GM10847 (cell line): ENCODE measurements at regions not wholly inside any gene's neighbourhood (a gene's known extent, or its start where the extent isn't known, plus 50 kb on each side); places are given as distances from the start of the nearest gene placed in this dataset.

ENCODE experiments used
- POLR2A ChIP-seq: IDR thresholded peaks from 2 replicates; pipeline ENCODE4 v1.6.1; 2011; ENCODE audit not compliant: insufficient read length; ENCODE audit errors: extremely low read depth

DNA sequence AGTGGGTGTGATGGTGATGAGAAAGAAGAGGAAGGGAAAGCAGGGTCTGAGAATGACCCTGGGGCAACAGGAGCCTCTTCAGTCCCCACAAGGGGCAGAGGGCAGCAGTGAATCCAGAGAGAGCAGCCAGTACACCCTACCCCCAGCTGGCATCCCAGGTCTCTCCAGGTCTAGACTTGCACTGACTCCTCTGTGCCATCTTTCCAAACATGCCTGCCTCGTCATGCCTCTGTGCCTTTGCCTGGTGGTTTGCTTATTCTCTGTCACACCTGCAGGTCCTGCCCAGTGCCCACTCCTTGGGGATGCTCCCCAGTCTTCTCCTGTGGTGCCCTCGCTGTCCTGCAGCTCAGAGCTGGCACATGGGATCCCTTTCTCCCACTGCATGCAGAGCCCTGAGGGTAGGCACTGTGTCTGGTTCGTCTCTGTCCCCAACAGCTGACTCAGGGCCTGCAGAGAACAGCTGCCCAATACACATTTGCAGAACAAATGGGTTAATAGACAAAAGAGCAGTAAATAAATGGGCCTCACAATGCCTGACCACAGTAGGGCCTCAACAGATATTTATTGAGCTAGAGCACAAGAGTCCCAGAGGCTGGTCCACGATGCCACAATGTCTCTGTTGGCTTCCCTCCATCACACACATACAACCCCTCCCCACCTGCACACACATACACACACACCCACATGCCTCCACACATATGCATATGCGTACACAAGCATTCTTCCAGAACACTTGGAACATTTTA, 89.8 kb downstream of the HS1BP3 start:
- TF ChIP-seq POLR2A = no peak

DNA sequence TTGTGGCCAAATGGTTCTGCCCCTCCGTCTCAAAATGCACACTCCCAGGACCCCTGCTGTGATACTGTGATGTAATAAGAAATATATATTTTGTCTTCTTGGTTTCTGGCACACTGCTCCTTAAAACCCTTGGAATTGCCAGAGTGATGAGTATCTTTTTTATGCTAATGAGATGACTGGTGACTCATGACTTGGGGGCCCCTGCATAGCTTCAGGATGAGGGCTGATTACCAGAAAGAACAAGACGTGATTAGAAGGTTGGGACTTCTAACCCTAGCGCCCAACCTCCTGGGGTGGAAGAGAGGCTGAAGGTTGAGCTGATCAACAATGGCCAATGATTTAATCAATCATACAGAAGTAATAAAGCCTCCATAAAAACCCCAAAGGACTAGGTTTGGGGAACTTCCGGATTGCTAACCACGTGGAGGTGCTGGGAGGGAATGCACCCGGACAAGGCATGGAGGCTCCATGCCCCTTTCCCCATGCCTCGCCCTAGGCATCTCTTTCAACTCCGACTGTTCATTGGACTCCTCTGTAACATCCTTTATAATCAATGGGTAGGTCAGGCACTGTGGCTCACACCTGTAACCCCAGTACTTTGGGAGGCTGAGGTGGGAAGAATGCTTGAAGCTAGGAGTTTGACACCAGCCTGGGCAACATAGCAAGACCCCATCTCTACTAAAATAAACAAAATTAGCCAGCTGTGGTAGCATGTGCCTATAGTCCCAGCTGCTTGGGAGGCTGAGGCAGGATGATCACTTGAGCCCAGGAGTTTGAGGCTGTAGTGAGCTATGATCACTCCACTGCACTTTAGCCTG, 89.1 kb downstream of the HS1BP3 start:
- TF ChIP-seq POLR2A = no peak

DNA sequence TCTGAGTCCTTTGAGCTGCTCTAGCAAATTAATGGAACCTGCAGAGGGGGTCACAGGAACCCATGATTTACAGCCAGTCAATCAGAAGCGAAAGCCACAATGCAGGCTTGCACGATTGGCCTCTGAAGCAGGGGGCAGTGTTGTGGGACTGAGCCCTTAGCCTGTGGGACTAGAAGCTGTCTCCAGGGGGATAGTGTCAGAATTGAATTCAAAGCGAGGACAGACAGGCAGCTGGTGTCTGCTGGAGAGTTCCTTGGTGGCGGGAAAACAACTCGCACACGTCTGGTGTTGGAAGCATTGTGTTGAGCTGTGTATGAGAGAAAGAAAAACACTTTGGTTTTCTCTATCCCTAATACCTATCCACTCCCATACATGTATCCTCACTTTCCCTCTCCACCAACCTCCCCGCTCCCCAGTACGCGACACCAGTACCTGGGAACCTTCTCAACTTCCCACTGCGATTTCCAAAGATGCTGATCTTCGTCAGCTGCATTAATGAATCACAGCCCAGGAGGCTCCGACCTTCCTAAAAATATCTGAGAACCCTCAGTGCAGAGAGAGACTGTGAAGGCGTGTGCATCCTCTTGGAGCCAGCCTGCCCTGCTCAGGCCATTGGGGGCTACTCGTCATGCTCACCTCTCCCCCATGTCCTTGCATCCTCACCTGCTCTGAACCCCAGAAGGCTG, 88.2 kb downstream of the HS1BP3 start:
- TF ChIP-seq POLR2A = no peak

DNA sequence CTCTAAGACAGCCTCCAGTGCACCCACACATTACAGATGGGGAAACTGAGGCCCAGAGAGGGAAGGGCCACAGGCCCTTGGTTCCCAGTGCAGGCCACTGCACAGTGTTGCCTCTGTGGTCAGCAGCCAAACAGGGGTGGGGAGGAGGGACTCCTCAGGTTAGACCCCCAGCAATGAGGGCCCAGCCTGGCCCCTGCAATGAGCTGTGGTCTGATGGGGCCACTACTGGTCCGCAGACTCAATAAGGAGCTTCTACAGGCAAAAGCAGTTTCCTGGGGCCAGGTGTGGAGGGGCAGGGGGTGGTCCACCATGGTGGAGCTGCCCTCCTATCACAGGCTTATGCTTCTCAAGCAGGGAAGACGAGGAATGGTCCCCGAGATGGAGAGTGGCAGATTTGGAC, 87.6 kb downstream of the HS1BP3 start:
- no peak for TF ChIP-seq POLR2A

DNA sequence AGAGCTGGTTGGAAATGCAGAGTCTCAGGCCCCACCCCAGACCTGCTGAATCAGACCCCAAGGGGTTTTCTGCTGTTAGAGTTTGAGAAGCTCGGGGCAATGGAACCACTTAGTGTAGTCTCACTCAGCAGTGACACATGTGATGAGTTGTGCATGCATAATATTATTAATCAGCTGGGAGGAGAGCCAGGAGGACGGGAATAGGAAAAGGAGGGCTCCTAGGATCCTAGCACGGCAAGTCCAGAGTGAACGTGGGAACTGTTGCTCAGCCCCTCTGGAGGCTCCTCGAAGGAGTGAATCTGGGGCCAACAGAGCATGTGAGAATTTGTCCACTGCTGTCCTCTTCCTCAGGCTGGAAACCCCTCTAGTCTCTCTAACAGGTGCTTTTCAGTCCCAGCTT, 87.1 kb downstream of the HS1BP3 start:
- no peak for TF ChIP-seq POLR2A

DNA sequence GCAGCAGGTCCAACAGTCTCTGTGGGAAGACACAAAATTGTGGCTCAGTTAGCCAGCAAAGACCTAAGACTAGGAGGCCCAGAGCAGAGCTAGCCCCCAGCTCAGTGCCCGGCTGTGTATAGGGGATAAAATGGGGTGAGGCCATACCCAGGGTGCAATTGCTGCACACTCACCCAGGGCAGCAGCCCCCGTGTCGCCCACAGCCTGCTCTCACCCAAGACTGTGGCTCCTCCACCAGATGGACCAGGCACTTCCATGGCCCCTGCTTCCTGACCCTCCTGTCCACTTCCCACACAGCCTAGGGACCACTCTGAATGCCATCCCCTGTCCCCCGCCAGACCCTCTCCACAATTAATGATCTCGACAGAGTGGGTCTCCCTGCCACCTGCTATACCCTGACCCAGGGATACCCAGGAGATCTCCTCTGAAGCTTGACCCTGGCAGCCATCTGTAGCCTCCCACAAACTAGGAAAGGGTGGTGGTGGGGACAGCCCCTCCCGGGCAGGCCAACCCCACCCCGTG, 85.7 kb downstream of the HS1BP3 start:
- TF ChIP-seq POLR2A = no peak

DNA sequence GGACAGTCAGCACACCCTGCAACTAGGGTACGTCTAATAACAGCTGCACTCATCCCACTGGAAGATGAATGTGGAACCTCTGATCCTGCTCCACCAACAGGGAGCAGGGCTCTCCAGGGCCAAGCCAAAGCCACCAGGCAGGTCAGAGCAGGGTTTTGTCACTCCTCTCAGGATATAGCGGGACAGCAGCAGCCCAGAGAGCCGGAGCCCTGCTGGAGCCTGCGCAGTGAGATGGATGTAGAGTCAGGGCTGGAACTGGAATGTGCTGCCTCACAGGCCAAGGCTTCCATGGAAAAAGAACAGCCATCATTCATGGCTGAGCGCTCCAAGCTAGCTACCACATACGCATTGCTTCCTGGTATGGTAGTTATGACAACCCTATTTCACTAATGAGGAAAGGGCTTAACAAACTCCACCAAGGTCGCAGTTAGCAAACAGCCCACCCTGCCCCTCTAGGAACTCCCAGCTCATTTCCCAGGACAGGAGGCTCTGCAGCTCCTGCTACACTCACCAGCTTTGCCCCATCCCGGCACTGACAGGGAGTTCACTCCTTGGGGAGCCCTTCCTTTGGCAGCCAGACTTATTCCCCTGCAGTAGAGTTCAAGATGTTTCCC, 85.2 kb downstream of the HS1BP3 start:
- no peak for TF ChIP-seq POLR2A

DNA sequence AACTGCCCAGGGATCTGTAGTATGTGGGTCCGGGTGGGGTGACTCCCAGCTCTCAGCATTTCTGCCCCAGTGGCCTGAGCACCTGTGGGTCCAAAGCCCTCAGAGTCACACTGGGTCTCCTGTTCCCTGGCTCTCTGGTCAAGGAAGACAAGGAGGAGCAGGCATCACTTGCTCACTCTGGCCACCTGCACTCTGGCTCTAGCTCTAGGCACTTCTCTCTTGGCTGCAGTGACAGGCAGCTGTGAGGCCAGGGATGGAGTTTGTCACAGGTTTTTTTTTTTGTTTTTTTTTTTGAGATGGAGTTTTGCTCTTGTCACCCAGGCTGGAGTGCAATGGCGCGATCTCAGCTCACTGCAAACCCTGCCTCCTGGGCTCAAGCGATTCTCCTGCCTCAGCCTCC, 84.6 kb downstream of the HS1BP3 start:
- TF ChIP-seq POLR2A = no peak

DNA sequence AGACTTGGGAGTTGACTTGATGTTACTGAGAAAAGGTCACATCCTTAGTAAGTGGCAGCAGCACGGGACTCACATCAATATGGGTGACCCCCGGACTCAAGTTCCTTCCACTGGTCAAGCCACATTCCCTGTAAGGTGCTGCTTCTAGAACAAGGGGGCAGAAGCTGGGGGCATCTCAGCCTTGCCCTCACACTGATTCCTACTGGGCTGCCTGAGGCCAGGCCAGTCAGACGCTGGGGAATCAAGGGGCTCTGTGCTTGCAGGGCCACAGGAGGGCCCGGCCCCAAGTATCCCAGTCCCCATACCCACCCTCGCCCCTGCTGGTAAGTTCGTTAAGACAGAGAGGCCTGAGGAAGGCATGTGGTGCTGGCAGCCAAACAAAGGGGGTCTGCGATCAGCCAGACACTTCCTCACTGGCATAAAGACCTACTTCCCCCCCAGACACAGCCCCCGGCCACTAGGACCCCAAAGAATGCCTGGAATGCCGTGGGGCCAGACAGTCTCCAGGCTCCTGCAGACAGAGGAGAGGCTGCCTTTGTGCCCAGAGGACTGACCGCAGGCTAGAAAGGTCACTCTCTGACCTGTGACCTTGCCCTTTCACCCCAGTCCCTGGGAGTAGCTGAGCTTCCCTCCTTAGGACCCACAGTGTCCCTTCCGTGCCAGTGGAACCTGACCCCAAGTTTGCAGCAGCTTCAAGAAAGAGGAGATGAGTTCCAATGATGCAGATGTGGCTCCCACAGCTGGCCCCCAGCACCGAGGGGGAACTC, 83.6 kb downstream of the HS1BP3 start:
- TF ChIP-seq POLR2A = no peak
